Transverse colon (tissue), 4 donors: ENCODE measurements at regions not wholly inside any gene's neighbourhood (a gene's known extent, or its start where the extent isn't known, plus 50 kb on each side); places are given as distances from the start of the nearest gene placed in this dataset.

Source experiments
- DNase-seq: peaks from one replicate; pipeline ENCODE4 v3.0.0-alpha.2; 2019
- H3K27ac ChIP-seq, 4 donors: fragments of 200-600 bp; sonication (generic); 2 replicates each; pipeline ENCODE4 v1.5.1; 2016 to 2018; ENCODE audit warnings: inconsistent platforms in 4 of 4
- H3K27me3 ChIP-seq: fragments of 200-600 bp; sonication (generic); 2 replicates; pipeline ENCODE4 v1.5.1; 2017; ENCODE audit warnings: inconsistent platforms
- H3K36me3 ChIP-seq, 4 donors: fragments of 200-600 bp; sonication (generic); 2 replicates each; pipeline ENCODE4 v1.5.1; 2017 to 2019; ENCODE audit warnings: inconsistent platforms in 4 of 4
- H3K4me1 ChIP-seq, 4 donors: fragments of 200-600 bp; sonication (generic); 2 replicates each; pipeline ENCODE4 v1.5.1; 2017 to 2020; ENCODE audit warnings: inconsistent platforms in 4 of 4
- H3K4me3 ChIP-seq, 4 donors: fragments of 200-600 bp; sonication (generic); 1 replicate in 1 of 4; 2 replicates in 3 of 4; pipeline versions ENCODE4 v1.5.1 to v1.6.1; 2017 to 2019; ENCODE audit warnings: inconsistent platforms in 4 of 4
- H3K9me3 ChIP-seq, 2 donors: fragments of 200-600 bp; sonication (generic); 2 replicates each; pipeline ENCODE4 v1.5.1; 2017 to 2019; ENCODE audit warnings: inconsistent platforms in 2 of 2
- CTCF ChIP-seq, 5 experiments: fragments of 200-600 bp in 3 of 5; fragments of 450-650 bp in 2 of 5; sonication (generic) in 3 of 5; IDR thresholded peaks; 1 replicate in 2 of 5; 2 replicates in 3 of 5; pipeline ENCODE4 v1.5.1; 2016 to 2017; ENCODE audit warnings: antibody characterized with exemption in 5 of 5, inconsistent platforms in 3 of 5, mild to moderate bottlenecking in 2 of 5, moderate library complexity in 1 of 5
- EP300 ChIP-seq: sonication (generic); formaldehyde crosslinking; IDR thresholded peaks from one replicate; pipeline ENCODE4 v1.6.1; 2017; ENCODE audit warnings: antibody characterized with exemption, low read depth
- POLR2A ChIP-seq: fragments of 450-650 bp; IDR thresholded peaks from one replicate; pipeline ENCODE4 v1.6.1; 2016; ENCODE audit warnings: antibody characterized with exemption, mild to moderate bottlenecking, moderate library complexity
- POLR2AphosphoS5 ChIP-seq, 3 donors: sonication (generic); formaldehyde crosslinking; IDR thresholded peaks; one replicate each; pipeline ENCODE4 v1.6.1; 2016; ENCODE audit warnings: antibody characterized with exemption in 3 of 3
- WGBS, 2 donors: methylation state at CpG; one replicate each; pipeline ENCODE4 v1.1.5; 2018; ENCODE audit warnings: low coverage in 1 of 2; 5-methylcytosine and 5-hydroxymethylcytosine counted together
- in situ Hi-C, 4 donors: fragments of 200-750 bp; cut with MboI; loops; one replicate each; pipeline versions ENCODE4 v1.15.0 to v1.15.1; 2017; ENCODE audit warnings: low sequenced_read_pairs in 3 of 4, low pct_ligation_motif_present in 1 of 4, low pct_unique_long_range_greater_than_20kb in 1 of 4
- intact Hi-C: fragments of 100-400 bp; cut with DNase I; formaldehyde crosslinking; loops from one replicate; pipeline ENCODE4 v1.15.1; 2023; ENCODE audit warnings: low total_unique reads

- TF ChIP-seq POLR2A (no peak), EP300 (no peak), CTCF (IDR thresholded peaks at IDR 0.05) (no peak), POLR2AphosphoS5 (IDR thresholded peaks at IDR 0.05) (no peak)
- DNase-seq, result no peak
- no peaks in the 10 kb centered on the region for H3K36me3 ChIP-seq
- no peak overlapping the region for H3K27ac ChIP-seq
- WGBS, 2 donors, result 75% methylated on average over 8 of the region's 8 CpGs; no CpG with 5 or more reads in 1 of the 2 donors
- H3K27me3 ChIP-seq, result peaks cover 36% of the 10 kb centered on the region
- no peaks in the 10 kb centered on the region for H3K9me3 ChIP-seq
- intact Hi-C loops, result no loop called here
- H3K4me1 ChIP-seq, result no peaks in the 10 kb centered on the region
- no peak overlapping the region for H3K4me3 ChIP-seq
- in situ Hi-C loops, result no loop called here
Observed at GRCh38 chr12:131570596-131570995, 140.3 kb upstream of the SFSWAP start.

- no peak for DNase-seq
- H3K36me3 ChIP-seq, result no peaks in the 10 kb centered on the region
- intact Hi-C loops, result no loop called here
- H3K27me3 ChIP-seq, result peaks cover 29% of the 10 kb centered on the region
- H3K9me3 ChIP-seq, result no peaks in the 10 kb centered on the region
- in situ Hi-C loops, result no loop called here
- no peaks in the 10 kb centered on the region for H3K4me1 ChIP-seq
- no peak overlapping the region for H3K4me3 ChIP-seq
- no peak for TF ChIP-seq CTCF (IDR thresholded peaks at IDR 0.05)
- no peak for TF ChIP-seq EP300
- no peak for TF ChIP-seq POLR2AphosphoS5 (IDR thresholded peaks at IDR 0.05)
- TF ChIP-seq POLR2A, result no peak
- no peak overlapping the region for H3K27ac ChIP-seq
- 0 to 62% methylated on average over 1 to 6 of the region's 6 CpGs for WGBS, 2 donors
Observed at GRCh38 chr12:131571827-131572226, 139.1 kb upstream of the SFSWAP start.

- no peaks in the 10 kb centered on the region for H3K36me3 ChIP-seq
- DNase-seq, result no peak
- in situ Hi-C loops (no loop called here), intact Hi-C loops (no loop called here)
- no peak overlapping the region for H3K4me3 ChIP-seq
- H3K4me1 ChIP-seq, result no peaks in the 10 kb centered on the region
- H3K27me3 ChIP-seq, result peaks cover 25% of the 10 kb centered on the region
- TF ChIP-seq POLR2AphosphoS5 (IDR thresholded peaks at IDR 0.05) (no peak), EP300 (no peak), POLR2A (no peak)
- no peak overlapping the region for H3K27ac ChIP-seq
- no peaks in the 10 kb centered on the region for H3K9me3 ChIP-seq
- 81 to 84% methylated on average over 2 to 15 of the region's 15 CpGs for WGBS, 2 donors
Observed at GRCh38 chr12:131572626-131573025, 138.3 kb upstream of the SFSWAP start.

- no peaks in the 10 kb centered on the region for H3K9me3 ChIP-seq
- DNase-seq, result no peak
- in situ Hi-C loops, result no loop called here
- TF ChIP-seq CTCF (IDR thresholded peaks at IDR 0.05) (no peak), EP300 (no peak)
- intact Hi-C loops, result no loop called here
- peaks cover 34% of the 10 kb centered on the region for H3K27me3 ChIP-seq
- no peaks in the 10 kb centered on the region for H3K36me3 ChIP-seq
- H3K4me1 ChIP-seq, result no peaks in the 10 kb centered on the region
- H3K4me3 ChIP-seq, result no peak overlapping the region
- 0 to 72% methylated on average over 1 to 26 of the region's 26 CpGs for WGBS, 2 donors
- no peak overlapping the region for H3K27ac ChIP-seq
Observed at GRCh38 chr12:131573631-131574394, 137.1 kb upstream of the SFSWAP start.

- intact Hi-C loops (no loop called here), in situ Hi-C loops (no loop called here)
- WGBS, 2 donors, result 32% methylated on average over 10 of the region's 10 CpGs; no CpG with 5 or more reads in 1 of the 2 donors
- TF ChIP-seq POLR2AphosphoS5 (IDR thresholded peaks at IDR 0.05) (no peak), CTCF (IDR thresholded peaks at IDR 0.05) (no peak), EP300 (no peak), POLR2A (no peak)
- H3K9me3 ChIP-seq, result no peaks in the 10 kb centered on the region
- H3K27ac ChIP-seq, result no peak overlapping the region
- H3K4me3 ChIP-seq, result no peak overlapping the region
- DNase-seq, result no peak
- H3K4me1 ChIP-seq, result no peaks in the 10 kb centered on the region
- no peaks in the 10 kb centered on the region for H3K36me3 ChIP-seq
- H3K27me3 ChIP-seq, result peaks cover 38% of the 10 kb centered on the region
Observed at GRCh38 chr12:131574395-131574771, 136.5 kb upstream of the SFSWAP start.
